GM06990 (cell line): ENCODE measurements at regions not wholly inside any gene's neighbourhood (a gene's known extent, or its start where the extent isn't known, plus 50 kb on each side); places are given as distances from the start of the nearest gene placed in this dataset.

Experiments
- DNase-seq: peaks from one replicate; pipeline ENCODE4 v3.0.0-alpha.2; 2011; ENCODE audit not compliant: insufficient read length; ENCODE audit errors: extremely low read depth
- H3K27me3 ChIP-seq: replicated peaks from 2 replicates; pipeline ENCODE4 v1.6.0; 2011; ENCODE audit warnings: low read length; ENCODE audit not compliant: control insufficient read depth, insufficient read depth
- H3K36me3 ChIP-seq: 2 replicates; pipeline ENCODE4 v1.5.1; 2011; ENCODE audit warnings: low read length; ENCODE audit not compliant: control insufficient read depth, insufficient read depth
- H3K4me3 ChIP-seq: replicated peaks from 2 replicates; pipeline ENCODE4 v1.5.1; 2011; ENCODE audit warnings: low read depth, mild to moderate bottlenecking, control low read depth, low read length
- TF ChIP-seq, protein P1 (sequence below): IDR thresholded peaks from 2 replicates; pipeline ENCODE4 v1.5.1; 2011; ENCODE audit warnings: low read length, control low read depth, mild to moderate bottlenecking, inconsistent platforms; ENCODE audit not compliant: insufficient read depth, poor library complexity, severe bottlenecking

GRCh38 chr3:10665592-10665991 is 150.4 kb upstream of the SLC6A11 start:
- Histone ChIP-seq H3K4me3 (no peak overlapping the region), H3K27me3 (peaks cover 1% of the 10 kb centered on the region; the same call in 1 of the 2 replicates), H3K36me3 (no peaks in the 10 kb centered on the region)
- no peak for DNase-seq
- TF ChIP-seq, protein P1, sequence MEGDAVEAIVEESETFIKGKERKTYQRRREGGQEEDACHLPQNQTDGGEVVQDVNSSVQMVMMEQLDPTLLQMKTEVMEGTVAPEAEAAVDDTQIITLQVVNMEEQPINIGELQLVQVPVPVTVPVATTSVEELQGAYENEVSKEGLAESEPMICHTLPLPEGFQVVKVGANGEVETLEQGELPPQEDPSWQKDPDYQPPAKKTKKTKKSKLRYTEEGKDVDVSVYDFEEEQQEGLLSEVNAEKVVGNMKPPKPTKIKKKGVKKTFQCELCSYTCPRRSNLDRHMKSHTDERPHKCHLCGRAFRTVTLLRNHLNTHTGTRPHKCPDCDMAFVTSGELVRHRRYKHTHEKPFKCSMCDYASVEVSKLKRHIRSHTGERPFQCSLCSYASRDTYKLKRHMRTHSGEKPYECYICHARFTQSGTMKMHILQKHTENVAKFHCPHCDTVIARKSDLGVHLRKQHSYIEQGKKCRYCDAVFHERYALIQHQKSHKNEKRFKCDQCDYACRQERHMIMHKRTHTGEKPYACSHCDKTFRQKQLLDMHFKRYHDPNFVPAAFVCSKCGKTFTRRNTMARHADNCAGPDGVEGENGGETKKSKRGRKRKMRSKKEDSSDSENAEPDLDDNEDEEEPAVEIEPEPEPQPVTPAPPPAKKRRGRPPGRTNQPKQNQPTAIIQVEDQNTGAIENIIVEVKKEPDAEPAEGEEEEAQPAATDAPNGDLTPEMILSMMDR = no peak

DNA sequence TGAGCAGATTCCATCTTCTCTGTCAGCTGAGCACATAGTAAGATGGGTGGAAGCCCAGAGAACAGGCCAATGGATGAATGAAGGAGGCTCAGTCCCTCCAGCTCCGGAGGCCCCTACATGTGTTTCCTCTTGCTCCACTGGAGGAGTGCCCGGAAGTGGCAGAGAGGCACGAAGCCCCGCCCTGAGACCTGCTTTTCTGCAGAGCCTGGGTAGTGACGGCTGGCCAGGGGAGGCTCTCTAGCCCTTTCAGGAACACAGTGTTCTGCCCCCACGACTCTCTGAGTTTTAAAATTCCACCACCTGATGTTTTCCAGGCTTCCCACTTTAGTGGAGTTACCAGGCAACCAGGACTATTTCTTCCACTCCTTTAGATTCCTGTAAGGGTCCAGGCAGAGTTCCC is 149.4 kb upstream of the SLC6A11 start:
- Histone ChIP-seq H3K27me3 (peaks cover 1% of the 10 kb centered on the region; the same call in 1 of the 2 replicates), H3K4me3 (no peak overlapping the region), H3K36me3 (no peaks in the 10 kb centered on the region)
- TF ChIP-seq, protein P1 = no peak
- no peak for DNase-seq

- no peak for DNase-seq
- H3K36me3 ChIP-seq = no peaks in the 10 kb centered on the region
- peaks cover 1% of the 10 kb centered on the region; the same call in 1 of the 2 replicates for H3K27me3 ChIP-seq
- H3K4me3 ChIP-seq = no peak overlapping the region
- TF ChIP-seq, protein P1 = no peak
Measured at GRCh38 chr3:10667269-10667668, 148.8 kb upstream of the SLC6A11 start.

- TF ChIP-seq, protein P1 = no peak
- H3K27me3 ChIP-seq = peaks cover 1% of the 10 kb centered on the region
- no peak overlapping the region for H3K4me3 ChIP-seq
- DNase-seq = no peak
- H3K36me3 ChIP-seq = no peaks in the 10 kb centered on the region
Measured at GRCh38 chr3:10667901-10668476, 148.0 kb upstream of the SLC6A11 start.

GRCh38 chr3:10669490-10670048 is 146.5 kb upstream of the SLC6A11 start:
- TF ChIP-seq, protein P1 = no peak
- Histone ChIP-seq H3K36me3 (no peaks in the 10 kb centered on the region), H3K27me3 (peaks cover 1% of the 10 kb centered on the region), H3K4me3 (no peak overlapping the region)
- DNase-seq = no peak
